ENCODE measurements at regions not wholly inside any gene's neighbourhood (a gene's known extent, or its start where the extent isn't known, plus 50 kb on each side); places are given as distances from the start of the nearest gene placed in this dataset.

GRCh38 chr9:28839778-28840430, 1266.6 kb upstream of the C9orf72 start:
- no peak for TF ChIP-seq REST (tag by site-specific recombination; IDR thresholded peaks at IDR 0.05)
- TF ChIP-seq, protein P1, sequence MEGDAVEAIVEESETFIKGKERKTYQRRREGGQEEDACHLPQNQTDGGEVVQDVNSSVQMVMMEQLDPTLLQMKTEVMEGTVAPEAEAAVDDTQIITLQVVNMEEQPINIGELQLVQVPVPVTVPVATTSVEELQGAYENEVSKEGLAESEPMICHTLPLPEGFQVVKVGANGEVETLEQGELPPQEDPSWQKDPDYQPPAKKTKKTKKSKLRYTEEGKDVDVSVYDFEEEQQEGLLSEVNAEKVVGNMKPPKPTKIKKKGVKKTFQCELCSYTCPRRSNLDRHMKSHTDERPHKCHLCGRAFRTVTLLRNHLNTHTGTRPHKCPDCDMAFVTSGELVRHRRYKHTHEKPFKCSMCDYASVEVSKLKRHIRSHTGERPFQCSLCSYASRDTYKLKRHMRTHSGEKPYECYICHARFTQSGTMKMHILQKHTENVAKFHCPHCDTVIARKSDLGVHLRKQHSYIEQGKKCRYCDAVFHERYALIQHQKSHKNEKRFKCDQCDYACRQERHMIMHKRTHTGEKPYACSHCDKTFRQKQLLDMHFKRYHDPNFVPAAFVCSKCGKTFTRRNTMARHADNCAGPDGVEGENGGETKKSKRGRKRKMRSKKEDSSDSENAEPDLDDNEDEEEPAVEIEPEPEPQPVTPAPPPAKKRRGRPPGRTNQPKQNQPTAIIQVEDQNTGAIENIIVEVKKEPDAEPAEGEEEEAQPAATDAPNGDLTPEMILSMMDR (tag by site-specific recombination; IDR thresholded peaks at IDR 0.05), result no peak
- no peak for TF ChIP-seq SP2 (tag by site-specific recombination; IDR thresholded peaks at IDR 0.05)
- TF ChIP-seq BCL11B (tag by site-specific recombination; IDR thresholded peaks at IDR 0.05; ENCODE audit: low read depth), result no peak

Data from HEK293 (cell line).